GM18505 (cell line): ENCODE measurements at regions not wholly inside any gene's neighbourhood (a gene's known extent, or its start where the extent isn't known, plus 50 kb on each side); places are given as distances from the start of the nearest gene placed in this dataset.
"Not testable (repeated sequence)": the region's sequence is repeated elsewhere in the genome, so short reads cannot be mapped to it uniquely, and the experiment has no call there.

Source experiments
- ATAC-seq: cut with Tn5 transposase; IDR thresholded peaks from one replicate; pipeline ENCODE4 v1.9.1; 2021; ENCODE audit not compliant: unreplicated experiment
- POLR2A ChIP-seq: IDR thresholded peaks from 4 replicates; pipeline ENCODE4 v1.6.1; 2011; ENCODE audit warnings: borderline replicate concordance; ENCODE audit not compliant: insufficient read depth, insufficient read length; ENCODE audit errors: extremely low read depth

GRCh38 chr5:27172693-27173092 lies 134.3 kb upstream of the CDH9 start:
- no peak for ATAC-seq

GRCh38 chr5:27171761-27172261 lies 133.4 kb upstream of the CDH9 start:
- no peak for TF ChIP-seq POLR2A
- ATAC-seq = no peak

More at GRCh38 chr5:27172693-27173092, 134.3 kb upstream of the CDH9 start:
- TF ChIP-seq POLR2A = no peak

- no peak for ATAC-seq
Observed at GRCh38 chr5:27158775-27159174, 120.4 kb upstream of the CDH9 start.

GRCh38 chr5:27158171-27158570 lies 119.8 kb upstream of the CDH9 start:
- TF ChIP-seq POLR2A = no peak
- no peak for ATAC-seq

More at GRCh38 chr5:27158775-27159174, 120.4 kb upstream of the CDH9 start:
- TF ChIP-seq POLR2A = no peak

GRCh38 chr5:27144456-27144855 lies 106.1 kb upstream of the CDH9 start:
- no peak for TF ChIP-seq POLR2A
- ATAC-seq = no peak

- ATAC-seq = no peak
- no peak for TF ChIP-seq POLR2A
Observed at GRCh38 chr5:27140831-27141230, 102.4 kb upstream of the CDH9 start.

- TF ChIP-seq POLR2A = no peak
- ATAC-seq = no peak
Observed at GRCh38 chr5:27130587-27130986, 92.2 kb upstream of the CDH9 start.

- no peak for ATAC-seq
- no peak for TF ChIP-seq POLR2A
Observed at GRCh38 chr5:27129926-27130325, 91.5 kb upstream of the CDH9 start.

GRCh38 chr5:27125856-27126255 lies 87.5 kb upstream of the CDH9 start:
- no peak for TF ChIP-seq POLR2A
- ATAC-seq = no peak

- no peak for TF ChIP-seq POLR2A
- no peak for ATAC-seq
Observed at GRCh38 chr5:27124590-27124989, 86.2 kb upstream of the CDH9 start.

- ATAC-seq = not testable (repeated sequence)
Observed at GRCh38 chr5:27119736-27120321, 81.4 kb upstream of the CDH9 start.

- ATAC-seq = no peak
- no peak for TF ChIP-seq POLR2A
Observed at GRCh38 chr5:27103486-27103885, 65.1 kb upstream of the CDH9 start.

- not testable (repeated sequence) for ATAC-seq
Observed at GRCh38 chr5:27095761-27096160, 57.4 kb upstream of the CDH9 start.

GRCh38 chr5:27093279-27093678 lies 54.9 kb upstream of the CDH9 start:
- no peak for TF ChIP-seq POLR2A
- no peak for ATAC-seq

GRCh38 chr5:27091858-27092257 lies 53.5 kb upstream of the CDH9 start:
- ATAC-seq = no peak
- TF ChIP-seq POLR2A = no peak

- ATAC-seq = not testable (repeated sequence)
Observed at GRCh38 chr5:27088822-27089221, 50.4 kb upstream of the CDH9 start.
